NB4 (cell line): ENCODE measurements at regions not wholly inside any gene's neighbourhood (a gene's known extent, or its start where the extent isn't known, plus 50 kb on each side); places are given as distances from the start of the nearest gene placed in this dataset.

Experiments
- MAX ChIP-seq: IDR thresholded peaks from 2 replicates; pipeline ENCODE4 v1.6.1; 2011; ENCODE audit warnings: low read depth, low read length
- POLR2A ChIP-seq: IDR thresholded peaks from 2 replicates; pipeline ENCODE4 v1.6.1; 2011; ENCODE audit warnings: mild to moderate bottlenecking; ENCODE audit not compliant: insufficient read length; ENCODE audit errors: extremely low read depth
- TF ChIP-seq, protein P1 (sequence below): IDR thresholded peaks from one replicate; pipeline ENCODE4 v1.5.1; 2012; ENCODE audit warnings: low read depth, low read length

DNA sequence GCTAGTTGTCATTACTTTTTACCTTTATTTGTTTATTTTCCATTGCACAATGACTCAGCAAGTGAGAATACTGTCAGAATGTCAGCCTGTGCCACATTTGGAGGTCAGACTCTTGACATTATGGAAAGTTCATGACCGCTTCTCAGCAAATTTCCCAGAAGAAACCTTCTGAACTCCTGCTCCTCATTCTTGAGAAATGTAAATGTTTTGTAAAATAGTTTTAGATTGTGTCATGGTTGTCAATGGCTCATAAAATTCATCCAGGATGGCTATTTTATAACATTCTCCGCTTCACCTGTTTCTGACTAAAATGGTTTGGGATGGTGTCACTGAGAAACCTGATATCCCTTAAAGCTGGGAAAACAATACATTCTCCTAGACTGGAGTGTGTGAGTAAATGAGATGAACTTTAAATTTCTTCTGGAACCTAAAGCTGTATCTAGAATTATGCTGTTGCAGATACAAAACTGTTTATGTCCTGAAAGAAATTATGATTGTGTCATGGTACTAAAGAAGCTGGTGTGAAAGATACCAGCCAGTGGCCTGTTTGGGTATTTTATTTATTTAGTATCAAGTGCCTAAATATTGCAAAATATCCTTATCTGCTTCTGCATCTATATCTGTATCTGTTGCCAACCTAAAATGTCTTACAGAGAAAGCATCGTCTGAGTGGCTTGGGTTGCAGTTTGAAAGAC, 671.7 kb downstream of the GATA3 start:
- TF ChIP-seq, protein P1, sequence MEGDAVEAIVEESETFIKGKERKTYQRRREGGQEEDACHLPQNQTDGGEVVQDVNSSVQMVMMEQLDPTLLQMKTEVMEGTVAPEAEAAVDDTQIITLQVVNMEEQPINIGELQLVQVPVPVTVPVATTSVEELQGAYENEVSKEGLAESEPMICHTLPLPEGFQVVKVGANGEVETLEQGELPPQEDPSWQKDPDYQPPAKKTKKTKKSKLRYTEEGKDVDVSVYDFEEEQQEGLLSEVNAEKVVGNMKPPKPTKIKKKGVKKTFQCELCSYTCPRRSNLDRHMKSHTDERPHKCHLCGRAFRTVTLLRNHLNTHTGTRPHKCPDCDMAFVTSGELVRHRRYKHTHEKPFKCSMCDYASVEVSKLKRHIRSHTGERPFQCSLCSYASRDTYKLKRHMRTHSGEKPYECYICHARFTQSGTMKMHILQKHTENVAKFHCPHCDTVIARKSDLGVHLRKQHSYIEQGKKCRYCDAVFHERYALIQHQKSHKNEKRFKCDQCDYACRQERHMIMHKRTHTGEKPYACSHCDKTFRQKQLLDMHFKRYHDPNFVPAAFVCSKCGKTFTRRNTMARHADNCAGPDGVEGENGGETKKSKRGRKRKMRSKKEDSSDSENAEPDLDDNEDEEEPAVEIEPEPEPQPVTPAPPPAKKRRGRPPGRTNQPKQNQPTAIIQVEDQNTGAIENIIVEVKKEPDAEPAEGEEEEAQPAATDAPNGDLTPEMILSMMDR = no peak
- TF ChIP-seq MAX = no peak
- no peak for TF ChIP-seq POLR2A
